OCI-LY7 (cell line): ENCODE measurements at regions not wholly inside any gene's neighbourhood (a gene's known extent, or its start where the extent isn't known, plus 50 kb on each side); places are given as distances from the start of the nearest gene placed in this dataset.

Source experiments
- EZH2phosphoT487 ChIP-seq: fragments of 200-600 bp; sonication (generic); IDR thresholded peaks from 2 replicates; pipeline ENCODE4 v1.6.1; 2018; ENCODE audit warnings: low read depth, borderline replicate concordance, mild to moderate bottlenecking, mixed run types, antibody characterized with exemption, low read length, moderate library complexity, mixed read lengths
- TF ChIP-seq, protein P1 (sequence below): fragments of 200-600 bp; sonication (generic); conservative IDR thresholded peaks from 2 replicates; pipeline ENCODE4 v1.5.1; 2014; ENCODE audit warnings: mild to moderate bottlenecking, antibody characterized with exemption, low read length, moderate library complexity, mixed read lengths

DNA sequence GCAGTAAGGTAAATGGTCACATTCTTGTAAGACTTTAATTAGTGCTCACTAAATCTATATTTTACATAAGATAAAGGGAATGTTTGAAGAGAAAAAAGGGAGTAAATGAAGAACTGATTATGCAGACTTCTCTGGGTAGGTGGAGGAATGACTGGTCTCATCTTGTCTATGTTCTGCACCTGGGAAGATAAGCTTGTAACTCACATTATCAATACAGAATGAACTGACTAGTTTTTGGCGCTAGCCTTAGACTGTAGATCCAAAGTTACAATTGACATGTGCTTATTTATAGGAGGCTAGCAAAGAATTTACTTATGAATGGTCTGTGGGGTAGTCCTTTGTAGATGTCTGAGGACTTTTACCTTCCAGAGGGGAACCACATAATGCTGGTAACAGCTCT, 214.9 kb upstream of the RAB4A start:
- TF ChIP-seq, protein P1, sequence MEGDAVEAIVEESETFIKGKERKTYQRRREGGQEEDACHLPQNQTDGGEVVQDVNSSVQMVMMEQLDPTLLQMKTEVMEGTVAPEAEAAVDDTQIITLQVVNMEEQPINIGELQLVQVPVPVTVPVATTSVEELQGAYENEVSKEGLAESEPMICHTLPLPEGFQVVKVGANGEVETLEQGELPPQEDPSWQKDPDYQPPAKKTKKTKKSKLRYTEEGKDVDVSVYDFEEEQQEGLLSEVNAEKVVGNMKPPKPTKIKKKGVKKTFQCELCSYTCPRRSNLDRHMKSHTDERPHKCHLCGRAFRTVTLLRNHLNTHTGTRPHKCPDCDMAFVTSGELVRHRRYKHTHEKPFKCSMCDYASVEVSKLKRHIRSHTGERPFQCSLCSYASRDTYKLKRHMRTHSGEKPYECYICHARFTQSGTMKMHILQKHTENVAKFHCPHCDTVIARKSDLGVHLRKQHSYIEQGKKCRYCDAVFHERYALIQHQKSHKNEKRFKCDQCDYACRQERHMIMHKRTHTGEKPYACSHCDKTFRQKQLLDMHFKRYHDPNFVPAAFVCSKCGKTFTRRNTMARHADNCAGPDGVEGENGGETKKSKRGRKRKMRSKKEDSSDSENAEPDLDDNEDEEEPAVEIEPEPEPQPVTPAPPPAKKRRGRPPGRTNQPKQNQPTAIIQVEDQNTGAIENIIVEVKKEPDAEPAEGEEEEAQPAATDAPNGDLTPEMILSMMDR, result no peak
- TF ChIP-seq EZH2phosphoT487, result no peak
